HL-60 (cell line): ENCODE measurements at regions not wholly inside any gene's neighbourhood (a gene's known extent, or its start where the extent isn't known, plus 50 kb on each side); places are given as distances from the start of the nearest gene placed in this dataset.
"Not testable (repeated sequence)": the region's sequence is repeated elsewhere in the genome, so short reads cannot be mapped to it uniquely, and the experiment has no call there.

ENCODE experiments used
- DNase-seq, 2 experiments: peaks; one replicate each; pipeline ENCODE4 v3.0.0-alpha.2; 2010 to 2020; ENCODE audit warnings: low read depth in 1 of 2, low spot score in 1 of 2
- H3K27ac ChIP-seq: fragments of 250-450 bp; sonication (Bioruptor Pico); replicated peaks from 2 replicates; pipeline ENCODE4 v1.5.1; 2020; ENCODE audit warnings: mild to moderate bottlenecking, moderate library complexity
- H3K27me3 ChIP-seq: fragments of 250-450 bp; sonication (Bioruptor Pico); 2 replicates; pipeline ENCODE4 v1.5.1; 2021; ENCODE audit warnings: mild to moderate bottlenecking, moderate library complexity; ENCODE audit not compliant: insufficient read depth, poor library complexity, severe bottlenecking
- H3K4me3 ChIP-seq: replicated peaks from 2 replicates; pipeline ENCODE4 v1.5.1; 2011; ENCODE audit warnings: mild to moderate bottlenecking, control low read depth, low read length; ENCODE audit not compliant: insufficient read depth
- GABPA ChIP-seq: IDR thresholded peaks from 2 replicates; pipeline ENCODE4 v1.6.1; 2012; ENCODE audit warnings: low read depth
- POLR2AphosphoS5 ChIP-seq: IDR thresholded peaks from 2 replicates; pipeline ENCODE4 v1.6.1; 2012; ENCODE audit warnings: low read depth
- SPI1 ChIP-seq: IDR thresholded peaks from 2 replicates; pipeline ENCODE4 v1.6.1; 2012; ENCODE audit warnings: low read depth, mild to moderate bottlenecking, borderline replicate concordance
- TF ChIP-seq, protein P1 (sequence below): IDR thresholded peaks from 2 replicates; pipeline ENCODE4 v1.6.1; 2012; ENCODE audit warnings: low read depth; ENCODE audit not compliant: insufficient replicate concordance
- TF ChIP-seq, protein P2 (sequence below): IDR thresholded peaks from one replicate; pipeline ENCODE4 v1.5.1; 2011; ENCODE audit warnings: low read length, control low read depth, inconsistent platforms; ENCODE audit not compliant: insufficient read depth

DNA sequence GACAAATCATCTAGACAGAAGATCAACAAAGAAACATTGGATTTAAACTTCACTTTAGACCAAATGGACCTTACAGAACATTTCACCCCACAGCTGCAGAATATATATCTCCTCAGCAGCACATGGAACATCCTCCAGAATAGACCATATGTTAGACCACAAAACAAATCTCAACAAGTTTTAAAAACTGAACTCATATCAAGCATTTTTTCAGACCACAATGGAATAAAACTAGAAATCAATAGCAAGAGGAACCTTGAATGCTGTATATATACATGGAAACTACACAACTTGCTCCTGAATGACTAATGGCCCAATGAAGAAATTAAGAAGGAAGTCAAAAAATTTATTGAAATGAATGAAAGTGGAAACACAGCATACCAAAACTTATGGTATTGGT lies 157.7 kb downstream of the MTERF1 start:
- peaks cover 3% of the 10 kb centered on the region for H3K27me3 ChIP-seq
- no peak for DNase-seq
- no peak overlapping the region for H3K27ac ChIP-seq
- TF ChIP-seq, protein P1, sequence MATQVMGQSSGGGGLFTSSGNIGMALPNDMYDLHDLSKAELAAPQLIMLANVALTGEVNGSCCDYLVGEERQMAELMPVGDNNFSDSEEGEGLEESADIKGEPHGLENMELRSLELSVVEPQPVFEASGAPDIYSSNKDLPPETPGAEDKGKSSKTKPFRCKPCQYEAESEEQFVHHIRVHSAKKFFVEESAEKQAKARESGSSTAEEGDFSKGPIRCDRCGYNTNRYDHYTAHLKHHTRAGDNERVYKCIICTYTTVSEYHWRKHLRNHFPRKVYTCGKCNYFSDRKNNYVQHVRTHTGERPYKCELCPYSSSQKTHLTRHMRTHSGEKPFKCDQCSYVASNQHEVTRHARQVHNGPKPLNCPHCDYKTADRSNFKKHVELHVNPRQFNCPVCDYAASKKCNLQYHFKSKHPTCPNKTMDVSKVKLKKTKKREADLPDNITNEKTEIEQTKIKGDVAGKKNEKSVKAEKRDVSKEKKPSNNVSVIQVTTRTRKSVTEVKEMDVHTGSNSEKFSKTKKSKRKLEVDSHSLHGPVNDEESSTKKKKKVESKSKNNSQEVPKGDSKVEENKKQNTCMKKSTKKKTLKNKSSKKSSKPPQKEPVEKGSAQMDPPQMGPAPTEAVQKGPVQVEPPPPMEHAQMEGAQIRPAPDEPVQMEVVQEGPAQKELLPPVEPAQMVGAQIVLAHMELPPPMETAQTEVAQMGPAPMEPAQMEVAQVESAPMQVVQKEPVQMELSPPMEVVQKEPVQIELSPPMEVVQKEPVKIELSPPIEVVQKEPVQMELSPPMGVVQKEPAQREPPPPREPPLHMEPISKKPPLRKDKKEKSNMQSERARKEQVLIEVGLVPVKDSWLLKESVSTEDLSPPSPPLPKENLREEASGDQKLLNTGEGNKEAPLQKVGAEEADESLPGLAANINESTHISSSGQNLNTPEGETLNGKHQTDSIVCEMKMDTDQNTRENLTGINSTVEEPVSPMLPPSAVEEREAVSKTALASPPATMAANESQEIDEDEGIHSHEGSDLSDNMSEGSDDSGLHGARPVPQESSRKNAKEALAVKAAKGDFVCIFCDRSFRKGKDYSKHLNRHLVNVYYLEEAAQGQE: no peak
- TF ChIP-seq GABPA (no peak), SPI1 (no peak), POLR2AphosphoS5 (no peak)
- TF ChIP-seq, protein P2, sequence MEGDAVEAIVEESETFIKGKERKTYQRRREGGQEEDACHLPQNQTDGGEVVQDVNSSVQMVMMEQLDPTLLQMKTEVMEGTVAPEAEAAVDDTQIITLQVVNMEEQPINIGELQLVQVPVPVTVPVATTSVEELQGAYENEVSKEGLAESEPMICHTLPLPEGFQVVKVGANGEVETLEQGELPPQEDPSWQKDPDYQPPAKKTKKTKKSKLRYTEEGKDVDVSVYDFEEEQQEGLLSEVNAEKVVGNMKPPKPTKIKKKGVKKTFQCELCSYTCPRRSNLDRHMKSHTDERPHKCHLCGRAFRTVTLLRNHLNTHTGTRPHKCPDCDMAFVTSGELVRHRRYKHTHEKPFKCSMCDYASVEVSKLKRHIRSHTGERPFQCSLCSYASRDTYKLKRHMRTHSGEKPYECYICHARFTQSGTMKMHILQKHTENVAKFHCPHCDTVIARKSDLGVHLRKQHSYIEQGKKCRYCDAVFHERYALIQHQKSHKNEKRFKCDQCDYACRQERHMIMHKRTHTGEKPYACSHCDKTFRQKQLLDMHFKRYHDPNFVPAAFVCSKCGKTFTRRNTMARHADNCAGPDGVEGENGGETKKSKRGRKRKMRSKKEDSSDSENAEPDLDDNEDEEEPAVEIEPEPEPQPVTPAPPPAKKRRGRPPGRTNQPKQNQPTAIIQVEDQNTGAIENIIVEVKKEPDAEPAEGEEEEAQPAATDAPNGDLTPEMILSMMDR: no peak
- no peak overlapping the region for H3K4me3 ChIP-seq

DNA sequence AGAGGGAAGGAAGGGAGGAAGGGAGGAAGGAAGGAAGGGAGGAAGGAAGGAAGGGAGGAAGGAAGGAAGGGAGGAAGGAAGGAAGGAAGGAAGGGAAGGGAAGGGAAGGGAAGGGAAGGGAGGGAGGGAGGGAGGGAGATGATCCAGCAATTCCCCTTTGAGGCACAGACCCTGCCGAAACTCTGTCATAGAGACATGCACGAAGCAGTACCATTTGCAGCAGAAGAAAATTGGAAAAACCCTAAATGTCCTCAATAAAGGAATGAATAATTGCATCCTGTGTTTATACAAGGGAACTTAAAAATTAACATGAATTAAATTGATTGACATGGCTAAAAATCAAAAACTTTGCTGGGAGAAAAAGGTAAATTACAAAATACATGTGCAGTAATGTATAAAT lies 151.5 kb downstream of the MTERF1 start:
- not testable (repeated sequence) for H3K27ac ChIP-seq, H3K27me3 ChIP-seq, DNase-seq, H3K4me3 ChIP-seq

DNA sequence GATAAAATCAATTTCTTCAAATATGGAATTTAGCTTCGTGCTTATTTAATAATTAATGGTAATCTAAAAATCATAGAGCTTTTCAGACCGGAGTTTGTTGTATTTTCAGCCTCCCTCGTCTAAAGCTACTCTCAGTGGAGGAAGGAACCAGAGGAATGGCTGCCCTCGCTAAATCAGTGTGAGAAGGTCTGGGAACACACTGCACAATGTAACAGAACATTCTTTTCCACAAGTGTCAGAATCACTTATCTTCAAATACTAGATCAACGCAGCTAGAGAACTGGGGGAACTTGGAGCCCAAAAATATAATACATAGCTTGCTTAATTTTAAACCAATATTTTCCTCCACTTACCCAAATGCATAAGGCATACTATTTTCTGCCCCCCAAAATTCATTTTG lies 148.5 kb downstream of the MTERF1 start:
- H3K27ac ChIP-seq: no peak overlapping the region
- DNase-seq: no peak
- TF ChIP-seq GABPA: no peak
- TF ChIP-seq, protein P1: no peak
- TF ChIP-seq, protein P2: no peak
- no peak for TF ChIP-seq SPI1
- no peak for TF ChIP-seq POLR2AphosphoS5
- no peaks in the 10 kb centered on the region for H3K27me3 ChIP-seq
- no peak overlapping the region for H3K4me3 ChIP-seq

DNA sequence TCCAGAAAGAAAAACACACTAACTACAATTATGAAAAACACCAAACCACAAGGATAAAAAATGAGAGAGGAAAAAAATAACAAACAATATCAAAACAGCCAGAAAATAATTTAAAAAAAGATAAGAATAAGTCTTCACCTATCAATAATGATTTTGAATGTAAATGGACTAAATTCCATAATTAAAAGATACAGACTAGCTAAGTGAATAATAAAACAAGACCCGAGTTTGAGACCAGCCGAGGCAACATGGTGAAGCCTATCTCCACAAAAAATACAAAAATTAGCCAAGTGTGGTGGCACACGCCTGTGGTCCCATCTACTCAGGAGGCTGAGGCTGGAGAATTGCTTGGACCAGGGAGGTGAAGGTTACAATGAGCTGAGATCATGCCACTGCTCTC lies 131.1 kb downstream of the MTERF1 start:
- H3K4me3 ChIP-seq: no peak overlapping the region
- no peaks in the 10 kb centered on the region for H3K27me3 ChIP-seq
- no peak for DNase-seq
- H3K27ac ChIP-seq: no peak overlapping the region
- TF ChIP-seq SPI1: no peak
- TF ChIP-seq, protein P2: no peak
- TF ChIP-seq POLR2AphosphoS5: no peak
- no peak for TF ChIP-seq GABPA
- TF ChIP-seq, protein P1: no peak
